Fibroblast of villous mesenchyme (primary cell): ENCODE measurements at regions not wholly inside any gene's neighbourhood (a gene's known extent, or its start where the extent isn't known, plus 50 kb on each side); places are given as distances from the start of the nearest gene placed in this dataset.

Experiments used
- DNase-seq: peaks from one replicate; pipeline ENCODE4 v3.0.0-alpha.2; 2010; ENCODE audit warnings: low read depth
- H3K4me3 ChIP-seq: 2 replicates; pipeline ENCODE4 v1.5.1; 2011; ENCODE audit warnings: low read depth, mild to moderate bottlenecking, low read length
- TF ChIP-seq, protein P1 (sequence below): IDR thresholded peaks from 2 replicates; pipeline ENCODE4 v1.5.1; 2012; ENCODE audit warnings: low read depth, mild to moderate bottlenecking, low read length; ENCODE audit not compliant: insufficient read depth

GRCh38 chrX:8232406-8232805 lies 61.3 kb upstream of the VCX2 start:
- no peak overlapping the region for H3K4me3 ChIP-seq
- TF ChIP-seq, protein P1, sequence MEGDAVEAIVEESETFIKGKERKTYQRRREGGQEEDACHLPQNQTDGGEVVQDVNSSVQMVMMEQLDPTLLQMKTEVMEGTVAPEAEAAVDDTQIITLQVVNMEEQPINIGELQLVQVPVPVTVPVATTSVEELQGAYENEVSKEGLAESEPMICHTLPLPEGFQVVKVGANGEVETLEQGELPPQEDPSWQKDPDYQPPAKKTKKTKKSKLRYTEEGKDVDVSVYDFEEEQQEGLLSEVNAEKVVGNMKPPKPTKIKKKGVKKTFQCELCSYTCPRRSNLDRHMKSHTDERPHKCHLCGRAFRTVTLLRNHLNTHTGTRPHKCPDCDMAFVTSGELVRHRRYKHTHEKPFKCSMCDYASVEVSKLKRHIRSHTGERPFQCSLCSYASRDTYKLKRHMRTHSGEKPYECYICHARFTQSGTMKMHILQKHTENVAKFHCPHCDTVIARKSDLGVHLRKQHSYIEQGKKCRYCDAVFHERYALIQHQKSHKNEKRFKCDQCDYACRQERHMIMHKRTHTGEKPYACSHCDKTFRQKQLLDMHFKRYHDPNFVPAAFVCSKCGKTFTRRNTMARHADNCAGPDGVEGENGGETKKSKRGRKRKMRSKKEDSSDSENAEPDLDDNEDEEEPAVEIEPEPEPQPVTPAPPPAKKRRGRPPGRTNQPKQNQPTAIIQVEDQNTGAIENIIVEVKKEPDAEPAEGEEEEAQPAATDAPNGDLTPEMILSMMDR: no peak
- DNase-seq: no peak

GRCh38 chrX:8233091-8233490 lies 62.0 kb upstream of the VCX2 start:
- TF ChIP-seq, protein P1: no peak
- no peak for DNase-seq
- H3K4me3 ChIP-seq: no peak overlapping the region

GRCh38 chrX:8235026-8235425 lies 64.0 kb upstream of the VCX2 start:
- TF ChIP-seq, protein P1: no peak
- no peak for DNase-seq

GRCh38 chrX:8237718-8238117 lies 66.7 kb upstream of the VCX2 start:
- H3K4me3 ChIP-seq: no peak overlapping the region
- no peak for DNase-seq
- TF ChIP-seq, protein P1: no peak

More at GRCh38 chrX:8235026-8235425, 64.0 kb upstream of the VCX2 start:
- H3K4me3 ChIP-seq: no peak overlapping the region

GRCh38 chrX:8242431-8243020 lies 71.5 kb upstream of the VCX2 start:
- no peak for DNase-seq
- H3K4me3 ChIP-seq: no peak overlapping the region
- TF ChIP-seq, protein P1: no peak

- no peak for DNase-seq
- H3K4me3 ChIP-seq: no peak overlapping the region
- TF ChIP-seq, protein P1: no peak
Observed at GRCh38 chrX:8244301-8244700, 73.2 kb upstream of the VCX2 start.

GRCh38 chrX:8245411-8245810 lies 74.3 kb upstream of the VCX2 start:
- DNase-seq: no peak
- TF ChIP-seq, protein P1: no peak
- H3K4me3 ChIP-seq: no peak overlapping the region
